CD1c-positive myeloid dendritic cell (primary cell): ENCODE measurements at regions not wholly inside any gene's neighbourhood (a gene's known extent, or its start where the extent isn't known, plus 50 kb on each side); places are given as distances from the start of the nearest gene placed in this dataset.

Experiments used
- DNase-seq: peaks from one replicate; pipeline ENCODE4 v3.0.0-alpha.2; 2016; ENCODE audit errors: extremely low spot score

GRCh38 chr10:90403211-90404000, 454.4 kb downstream of the HTR7 start:
- DNase-seq: no peak

GRCh38 chr10:90407131-90407530, 450.7 kb downstream of the HTR7 start:
- no peak for DNase-seq

- DNase-seq: no peak
Observed at GRCh38 chr10:90407851-90408250, 450.0 kb downstream of the HTR7 start.

GRCh38 chr10:90412582-90412981, 445.3 kb downstream of the HTR7 start:
- DNase-seq: no peak

- no peak for DNase-seq
Observed at GRCh38 chr10:90413196-90413595, 444.6 kb downstream of the HTR7 start.

- no peak for DNase-seq
Observed at GRCh38 chr10:90414926-90415325, 442.9 kb downstream of the HTR7 start.

GRCh38 chr10:90417029-90417428, 440.8 kb downstream of the HTR7 start:
- DNase-seq: no peak

GRCh38 chr10:90417476-90418210, 440.2 kb downstream of the HTR7 start:
- no peak for DNase-seq

GRCh38 chr10:90418869-90419652, 438.8 kb downstream of the HTR7 start:
- DNase-seq: no peak

- DNase-seq: no peak
Observed at GRCh38 chr10:90420637-90421318, 437.1 kb downstream of the HTR7 start.

- DNase-seq: no peak
Observed at GRCh38 chr10:90421874-90422273, 436.0 kb downstream of the HTR7 start.

GRCh38 chr10:90424730-90425129, 433.1 kb downstream of the HTR7 start:
- DNase-seq: no peak

GRCh38 chr10:90430186-90430585, 427.7 kb downstream of the HTR7 start:
- DNase-seq: no peak

- DNase-seq: no peak
Observed at GRCh38 chr10:90432866-90433265, 425.0 kb downstream of the HTR7 start.

GRCh38 chr10:90435296-90435695, 422.5 kb downstream of the HTR7 start:
- DNase-seq: no peak

- no peak for DNase-seq
Observed at GRCh38 chr10:90437452-90437851, 420.4 kb downstream of the HTR7 start.

GRCh38 chr10:90440870-90441269, 417.0 kb downstream of the HTR7 start:
- DNase-seq: no peak

- no peak for DNase-seq
Observed at GRCh38 chr10:90443342-90443741, 414.5 kb downstream of the HTR7 start.

GRCh38 chr10:90447831-90448230, 410.0 kb downstream of the HTR7 start:
- DNase-seq: no peak

GRCh38 chr10:90450797-90451196, 407.0 kb downstream of the HTR7 start:
- DNase-seq: no peak

- no peak for DNase-seq
Observed at GRCh38 chr10:90451283-90451682, 406.6 kb downstream of the HTR7 start.

- no peak for DNase-seq
Observed at GRCh38 chr10:90458054-90458453, 399.8 kb downstream of the HTR7 start.
